Ovary (tissue), 7 donors: ENCODE measurements at regions not wholly inside any gene's neighbourhood (a gene's known extent, or its start where the extent isn't known, plus 50 kb on each side); places are given as distances from the start of the nearest gene placed in this dataset.

Experiments used
- DNase-seq, 5 donors: peaks; one replicate each; pipeline ENCODE4 v3.0.0-alpha.2; 2019 to 2020
- H3K27ac ChIP-seq, 2 donors: fragments of 200-600 bp; one replicate each; pipeline versions ENCODE4 v1.5.1 to v1.8.0; 2019 to 2022
- H3K27me3 ChIP-seq: fragments of 200-600 bp; one replicate; pipeline ENCODE4 v1.8.0; 2022
- H3K36me3 ChIP-seq: fragments of 200-600 bp; sonication (generic); one replicate; pipeline ENCODE4 v1.5.1; 2019
- H3K4me1 ChIP-seq: one replicate; pipeline ENCODE4 v1.8.1; 2013; ENCODE audit warnings: mild to moderate bottlenecking, moderate library complexity; ENCODE audit not compliant: insufficient read depth
- H3K4me3 ChIP-seq: fragments of 200-600 bp; sonication (generic); one replicate; pipeline ENCODE4 v1.5.1; 2017
- H3K9me3 ChIP-seq, 2 donors: fragments of 200-600 bp in 1 of 2; sonication (generic) in 1 of 2; one replicate each; pipeline versions ENCODE4 v1.5.1 to v1.8.1; 2013 to 2019; ENCODE audit warnings: mild to moderate bottlenecking in 1 of 2, moderate library complexity in 1 of 2
- CTCF ChIP-seq, 3 donors: fragments of 450-650 bp in 2 of 3; fragments of 200-600 bp in 1 of 3; IDR thresholded peaks; one replicate each; pipeline versions ENCODE4 v1.5.1 to v1.8.0; 2016 to 2022; ENCODE audit warnings: antibody characterized with exemption in 3 of 3, mild to moderate bottlenecking in 1 of 3
- EP300 ChIP-seq: sonication (generic); formaldehyde crosslinking; IDR thresholded peaks from one replicate; pipeline ENCODE4 v1.6.1; 2017; ENCODE audit warnings: antibody characterized with exemption
- POLR2A ChIP-seq: fragments of 450-650 bp; IDR thresholded peaks from one replicate; pipeline ENCODE4 v1.6.1; 2017; ENCODE audit warnings: antibody characterized with exemption, mild to moderate bottlenecking, moderate library complexity
- WGBS, 3 donors: extraction: QIAGEN DNeasy Blood & Tissue Kit in 1 of 3; methylation state at CpG; one replicate each; pipeline versions ENCODE4 v1.1.5 to v1.1.7; 2013 to 2017; 5-methylcytosine and 5-hydroxymethylcytosine counted together
- intact Hi-C, 4 donors: fragments of 100-400 bp; cut with DNase I; formaldehyde crosslinking; loops; one replicate each; pipeline versions ENCODE4 v1.11.0 to v1.15.1; 2022 to 2023
- donor health status: DM: no; HTN: no; CAD: no; lungs with moderate emphysema.
- donor health status: DM: no; HTN: no; CAD: no.
- donor health status: Bipolar disorder and iron deficiency.
- donor health status: DM: no; HTN: no; CAD: no.
- donor health status: DM: yes; HTN: yes; CAD: no.

GRCh38 chr2:72051971-72052505, 95.6 kb downstream of the CYP26B1 start:
- Histone ChIP-seq H3K36me3 (no peaks in the 10 kb centered on the region), H3K27ac (no peak overlapping the region), H3K4me3 (no peak overlapping the region), H3K9me3 (no peaks in the 10 kb centered on the region), H3K4me1 (no peaks in the 10 kb centered on the region), H3K27me3 (no peaks in the 10 kb centered on the region)
- no peak for TF ChIP-seq CTCF (IDR thresholded peaks at IDR 0.05)
- TF ChIP-seq EP300: no peak
- no peak for TF ChIP-seq POLR2A
- WGBS, 3 donors: 67 to 74% (median 70%) methylated on average over 4 of the region's 4 CpGs
- DNase-seq: no peak
- intact Hi-C loops: no loop called here

DNA sequence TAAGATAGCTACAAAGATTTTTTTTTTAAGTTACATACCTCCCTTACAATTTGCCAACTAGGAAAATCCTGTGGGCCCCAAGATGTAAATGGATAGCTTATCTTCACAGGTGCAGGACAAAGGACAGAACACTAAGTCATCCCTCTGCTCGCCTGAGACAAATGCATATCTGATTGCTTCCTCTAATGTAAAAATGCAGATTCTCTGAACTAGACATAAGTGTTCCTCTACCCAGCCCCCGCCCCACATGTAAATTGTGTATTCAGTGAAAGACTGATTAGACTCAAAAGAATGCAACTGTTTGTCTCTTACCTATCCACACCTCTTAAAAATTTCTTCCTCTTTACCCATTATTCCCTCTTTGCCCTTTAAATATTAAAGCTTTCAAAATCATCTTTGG, 96.5 kb downstream of the CYP26B1 start:
- intact Hi-C loops: no loop called here
- Histone ChIP-seq H3K36me3 (no peaks in the 10 kb centered on the region), H3K9me3 (no peaks in the 10 kb centered on the region), H3K4me1 (no peaks in the 10 kb centered on the region), H3K27me3 (no peaks in the 10 kb centered on the region), H3K27ac (no peak overlapping the region), H3K4me3 (no peak overlapping the region)
- no peak for DNase-seq
- 61 to 74% (median 70%) methylated on average over 2 of the region's 2 CpGs for WGBS, 3 donors
- TF ChIP-seq CTCF (IDR thresholded peaks at IDR 0.05): no peak
- TF ChIP-seq EP300: no peak
- TF ChIP-seq POLR2A: no peak

- H3K36me3 ChIP-seq: no peaks in the 10 kb centered on the region
- no peak overlapping the region for H3K27ac ChIP-seq
- no peaks in the 10 kb centered on the region for H3K27me3 ChIP-seq
- WGBS, 3 donors: 70 to 81% (median 80%) methylated on average over 2 of the region's 2 CpGs
- no peak overlapping the region for H3K4me3 ChIP-seq
- no peak for DNase-seq
- no peaks in the 10 kb centered on the region for H3K9me3 ChIP-seq
- H3K4me1 ChIP-seq: no peaks in the 10 kb centered on the region
- TF ChIP-seq POLR2A (no peak), CTCF (IDR thresholded peaks at IDR 0.05) (no peak), EP300 (no peak)
- intact Hi-C loops: no loop called here
Measured at GRCh38 chr2:72050734-72051133, 96.9 kb downstream of the CYP26B1 start.

DNA sequence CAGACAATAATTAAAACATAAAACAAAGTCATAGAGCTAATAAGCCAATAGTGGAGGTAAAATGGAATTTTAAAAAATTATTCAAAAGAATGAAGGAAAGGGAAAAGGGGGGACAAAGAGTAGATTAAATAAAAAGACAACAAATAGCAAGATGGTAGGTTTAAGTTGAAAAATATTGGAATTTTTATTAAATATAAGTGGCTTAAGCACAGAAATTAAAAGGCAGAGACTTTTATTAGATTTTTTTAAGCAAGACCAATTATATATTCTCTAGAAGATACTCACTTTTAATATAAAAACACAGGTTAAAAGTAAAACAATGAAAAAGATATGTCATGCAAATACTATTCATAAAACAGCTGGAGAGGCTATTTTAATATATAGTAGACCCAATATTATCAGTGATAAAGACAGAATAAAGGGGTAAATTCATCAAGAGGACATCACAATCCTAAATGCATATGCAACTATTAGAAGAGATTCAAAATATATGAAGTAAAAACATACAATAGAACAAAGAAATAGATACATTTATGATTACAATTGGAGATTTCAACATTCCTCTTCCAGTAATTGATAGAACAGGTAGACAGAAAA, 98.7 kb downstream of the CYP26B1 start:
- Histone ChIP-seq H3K27me3 (no peaks in the 10 kb centered on the region), H3K4me3 (no peak overlapping the region), H3K9me3 (no peaks in the 10 kb centered on the region), H3K4me1 (no peaks in the 10 kb centered on the region), H3K27ac (no peak overlapping the region), H3K36me3 (no peaks in the 10 kb centered on the region)
- no peak for DNase-seq
- no peak for TF ChIP-seq EP300
- intact Hi-C loops: no loop called here

DNA sequence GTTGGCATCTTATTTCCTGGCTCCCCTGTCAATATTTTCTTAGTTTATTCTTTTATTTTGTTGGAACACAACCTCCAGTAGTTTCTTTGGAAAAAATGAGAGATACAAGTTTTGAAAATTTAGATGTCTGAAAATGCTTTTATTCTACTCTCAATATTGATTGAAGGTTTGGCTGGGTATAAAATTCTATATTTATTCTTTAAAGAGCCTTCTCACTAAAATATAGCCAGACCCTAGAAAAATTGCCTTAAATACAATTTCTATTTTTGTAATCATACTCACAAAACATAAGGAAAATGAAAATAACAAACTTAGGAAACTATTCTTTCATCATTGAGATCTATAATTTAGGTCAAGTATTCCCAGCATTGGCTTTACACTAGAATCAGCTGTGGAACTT, 103.7 kb downstream of the CYP26B1 start:
- H3K27me3 ChIP-seq: no peaks in the 10 kb centered on the region

More for the DNA sequence above, 103.7 kb downstream of the CYP26B1 start:
- Histone ChIP-seq H3K4me1 (no peaks in the 10 kb centered on the region), H3K9me3 (no peaks in the 10 kb centered on the region), H3K36me3 (no peaks in the 10 kb centered on the region), H3K4me3 (no peak overlapping the region), H3K27ac (no peak overlapping the region)
- intact Hi-C loops: no loop called here
- no peak for TF ChIP-seq CTCF (IDR thresholded peaks at IDR 0.05)
- no peak for TF ChIP-seq EP300
- no peak for TF ChIP-seq POLR2A
- DNase-seq: no peak
